Trophoblast cell (in vitro differentiated cells and primary cell): ENCODE measurements at regions not wholly inside any gene's neighbourhood (a gene's known extent, or its start where the extent isn't known, plus 50 kb on each side); places are given as distances from the start of the nearest gene placed in this dataset.

Experiments
- DNase-seq, 2 donors: peaks; one replicate each; pipeline ENCODE4 v3.0.0-alpha.2; 2016
- H2AFZ ChIP-seq: 2 replicates; pipeline ENCODE4 v1.6.1; 2013; ENCODE audit warnings: low read length, moderate library complexity, mild to moderate bottlenecking; ENCODE audit not compliant: insufficient read depth, poor library complexity
- H2AK5ac ChIP-seq: 2 replicates; pipeline ENCODE4 v1.6.1; 2013; ENCODE audit warnings: mild to moderate bottlenecking, low read length
- H2BK120ac ChIP-seq: 2 replicates; pipeline ENCODE4 v1.6.1; 2013; ENCODE audit warnings: low read length, mild to moderate bottlenecking, moderate library complexity; ENCODE audit not compliant: insufficient read depth, poor library complexity
- H2BK12ac ChIP-seq: 2 replicates; pipeline ENCODE4 v1.6.1; 2013; ENCODE audit warnings: mild to moderate bottlenecking, low read length, moderate library complexity
- H2BK5ac ChIP-seq: 2 replicates; pipeline ENCODE4 v1.6.1; 2013; ENCODE audit warnings: low read length, low read depth, moderate library complexity, mild to moderate bottlenecking; ENCODE audit not compliant: poor library complexity
- H3K14ac ChIP-seq: 2 replicates; pipeline ENCODE4 v1.6.1; 2013; ENCODE audit warnings: mild to moderate bottlenecking, low read length
- H3K18ac ChIP-seq: 2 replicates; pipeline ENCODE4 v1.6.1; 2013; ENCODE audit warnings: mild to moderate bottlenecking, low read length
- H3K23ac ChIP-seq: 2 replicates; pipeline ENCODE4 v1.6.1; 2013; ENCODE audit warnings: low read length
- H3K27ac ChIP-seq: 2 replicates; pipeline ENCODE4 v1.5.1; 2013; ENCODE audit warnings: low read depth, mild to moderate bottlenecking, inconsistent platforms, low read length, moderate library complexity
- H3K27me3 ChIP-seq: 2 replicates; pipeline ENCODE4 v1.6.1; 2013; ENCODE audit warnings: inconsistent platforms, mild to moderate bottlenecking, low read length, moderate library complexity; ENCODE audit not compliant: insufficient read depth
- H3K36me3 ChIP-seq, 2 experiments: 1 replicate in 1 of 2; 2 replicates in 1 of 2; pipeline ENCODE4 v1.6.1; 2013; ENCODE audit warnings: low read length in 2 of 2, mild to moderate bottlenecking in 2 of 2, moderate library complexity in 1 of 2; ENCODE audit not compliant: insufficient read depth in 2 of 2, control insufficient read depth in 1 of 2
- H3K4ac ChIP-seq: 2 replicates; pipeline ENCODE4 v1.6.1; 2013; ENCODE audit warnings: low read depth, mild to moderate bottlenecking, low read length, moderate library complexity
- H3K4me1 ChIP-seq, 2 experiments: 1 replicate in 1 of 2; 2 replicates in 1 of 2; pipeline ENCODE4 v1.6.1; 2013; ENCODE audit warnings: low read length in 2 of 2, mild to moderate bottlenecking in 2 of 2, moderate library complexity in 1 of 2; ENCODE audit not compliant: insufficient read depth in 2 of 2, control insufficient read depth in 1 of 2
- H3K4me2 ChIP-seq: 2 replicates; pipeline ENCODE4 v1.6.1; 2013; ENCODE audit warnings: inconsistent platforms, mild to moderate bottlenecking, low read length, moderate library complexity
- H3K4me3 ChIP-seq: 2 replicates; pipeline ENCODE4 v1.5.1; 2013; ENCODE audit warnings: mild to moderate bottlenecking, low read depth, low read length, inconsistent platforms
- H3K79me1 ChIP-seq: one replicate; pipeline ENCODE4 v1.6.1; 2013; ENCODE audit warnings: low read length
- H3K79me2 ChIP-seq: 2 replicates; pipeline ENCODE4 v1.6.1; 2013; ENCODE audit warnings: low read length, mild to moderate bottlenecking; ENCODE audit not compliant: control insufficient read depth, insufficient read depth, poor library complexity
- H3K9ac ChIP-seq: 2 replicates; pipeline ENCODE4 v1.6.1; 2013; ENCODE audit warnings: mild to moderate bottlenecking, low read length
- H3K9me3 ChIP-seq: 2 replicates; pipeline ENCODE4 v1.6.1; 2013; ENCODE audit warnings: low read depth, mild to moderate bottlenecking, control low read depth, inconsistent platforms, low read length; ENCODE audit not compliant: insufficient read depth
- H4K12ac ChIP-seq: 2 replicates; pipeline ENCODE4 v1.6.1; 2013; ENCODE audit warnings: low read depth, mild to moderate bottlenecking, low read length, moderate library complexity
- H4K8ac ChIP-seq: 2 replicates; pipeline ENCODE4 v1.6.1; 2013; ENCODE audit warnings: low read depth, mild to moderate bottlenecking, low read length, moderate library complexity
- H4K91ac ChIP-seq: one replicate; pipeline ENCODE4 v1.6.1; 2013; ENCODE audit warnings: low read depth, mild to moderate bottlenecking, low read length, moderate library complexity
- WGBS: extraction: QIAGEN DNeasy Blood & Tissue Kit; methylation state at CpG from one replicate; pipeline ENCODE4 v1.1.7; 2013; ENCODE audit warnings: missing lambda C conversion rate; ENCODE audit not compliant: insufficient read length, insufficient coverage; ENCODE audit errors: extremely low coverage; 5-methylcytosine and 5-hydroxymethylcytosine counted together

- Histone ChIP-seq H2AK5ac (no peak overlapping the region), H2BK5ac (no peak overlapping the region), H2BK12ac (no peak overlapping the region), H4K91ac (no peak overlapping the region), H3K27me3 (no peaks in the 10 kb centered on the region), H4K12ac (no peak overlapping the region), H3K9me3 (peaks cover 4% of the 10 kb centered on the region), H2AFZ (no peak overlapping the region), H3K9ac (no peak overlapping the region), H3K79me2 (no peaks in the 10 kb centered on the region), H3K27ac (no peak overlapping the region), H3K4ac (no peak overlapping the region), H3K79me1 (no peaks in the 10 kb centered on the region), H3K4me1 (no peaks in the 10 kb centered on the region), H3K4me3 (no peak overlapping the region), H4K8ac (no peak overlapping the region), H3K14ac (no peak overlapping the region), H3K23ac (no peak overlapping the region), H3K36me3 (no peaks in the 10 kb centered on the region), H3K18ac (no peak overlapping the region), H2BK120ac (no peak overlapping the region), H3K4me2 (no peak overlapping the region)
- no CpG with 5 or more reads among the region's 4 CpGs for WGBS
- no peak for DNase-seq
These were observed 191.1 kb downstream of the FNDC1 start for GRCh38 chr6:159360306-159360705.

DNA sequence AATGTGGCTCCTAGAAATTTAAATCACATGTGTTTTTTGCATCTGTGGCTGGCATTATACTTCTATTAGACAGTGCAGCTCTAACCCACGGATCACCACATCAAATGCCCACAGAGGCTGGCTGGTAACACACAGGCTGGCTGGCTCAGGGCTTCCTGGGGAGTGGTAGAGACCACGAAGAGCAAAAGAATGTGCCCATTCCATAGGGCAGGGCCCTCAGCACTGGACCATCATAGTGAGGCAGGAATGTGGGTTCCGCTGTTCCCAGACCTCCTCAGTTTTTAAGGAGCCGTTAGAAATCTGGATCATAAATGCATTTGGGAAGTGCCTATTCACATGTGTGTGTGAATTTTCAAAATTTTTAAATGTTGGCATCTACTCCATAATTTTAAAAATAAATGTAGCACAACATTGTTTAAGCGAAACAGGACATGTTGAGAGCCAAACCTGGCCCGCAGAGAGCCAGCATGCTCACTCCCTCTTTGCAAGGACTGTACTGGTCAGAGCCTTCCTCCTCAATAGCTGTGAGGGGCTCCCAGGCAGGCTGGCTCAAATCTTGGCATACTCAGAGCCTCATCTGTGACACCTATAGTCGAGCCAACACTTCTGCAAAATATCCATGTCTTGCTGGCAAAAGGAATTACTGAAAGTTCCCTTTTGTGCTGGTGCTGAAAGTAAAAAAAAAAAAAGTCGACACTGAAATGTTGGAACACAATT is 190.5 kb downstream of the FNDC1 start:
- no peak overlapping the region for H4K12ac ChIP-seq
- H3K36me3 ChIP-seq, result no peaks in the 10 kb centered on the region
- no CpG with 5 or more reads among the region's 8 CpGs for WGBS
- H3K27me3 ChIP-seq, result no peaks in the 10 kb centered on the region
- no peak overlapping the region for H2AK5ac ChIP-seq
- peaks cover 4% of the 10 kb centered on the region for H3K9me3 ChIP-seq
- no peak overlapping the region for H2AFZ ChIP-seq
- H3K18ac ChIP-seq, result no peak overlapping the region
- no peak overlapping the region for H2BK12ac ChIP-seq
- no peak overlapping the region for H3K27ac ChIP-seq
- H3K4ac ChIP-seq, result no peak overlapping the region
- no peak overlapping the region for H3K9ac ChIP-seq
- no peak overlapping the region for H2BK5ac ChIP-seq
- no peak for DNase-seq
- H3K4me3 ChIP-seq, result no peak overlapping the region
- H4K8ac ChIP-seq, result no peak overlapping the region
- no peak overlapping the region for H4K91ac ChIP-seq
- H3K4me1 ChIP-seq, result no peaks in the 10 kb centered on the region
- no peak overlapping the region for H3K4me2 ChIP-seq
- H3K79me2 ChIP-seq, result no peaks in the 10 kb centered on the region
- H3K14ac ChIP-seq, result no peak overlapping the region
- H3K23ac ChIP-seq, result no peak overlapping the region
- no peak overlapping the region for H2BK120ac ChIP-seq
- H3K79me1 ChIP-seq, result no peaks in the 10 kb centered on the region

GRCh38 chr6:159358562-159358961 is 189.4 kb downstream of the FNDC1 start:
- Histone ChIP-seq H3K9me3 (peaks cover 1% of the 10 kb centered on the region), H3K4me1 (no peaks in the 10 kb centered on the region), H4K91ac (no peak overlapping the region), H4K12ac (no peak overlapping the region), H3K27me3 (no peaks in the 10 kb centered on the region), H3K4ac (no peak overlapping the region), H2BK5ac (no peak overlapping the region), H2AK5ac (no peak overlapping the region), H2AFZ (no peak overlapping the region), H3K79me1 (no peaks in the 10 kb centered on the region), H3K79me2 (no peaks in the 10 kb centered on the region), H3K14ac (no peak overlapping the region), H3K4me2 (no peak overlapping the region), H3K23ac (no peak overlapping the region), H4K8ac (no peak overlapping the region), H3K27ac (no peak overlapping the region), H2BK120ac (no peak overlapping the region), H3K18ac (no peak overlapping the region), H3K36me3 (no peaks in the 10 kb centered on the region), H3K9ac (no peak overlapping the region), H2BK12ac (no peak overlapping the region), H3K4me3 (no peak overlapping the region)
- WGBS, result no CpG with 5 or more reads among the region's 4 CpGs
- no peak for DNase-seq

GRCh38 chr6:159357211-159357915 is 188.2 kb downstream of the FNDC1 start:
- no CpG with 5 or more reads among the region's 7 CpGs for WGBS
- Histone ChIP-seq H2BK12ac (no peak overlapping the region), H3K27ac (no peak overlapping the region), H2BK5ac (no peak overlapping the region), H3K4me2 (no peak overlapping the region), H3K14ac (no peak overlapping the region), H3K9ac (no peak overlapping the region), H4K91ac (no peak overlapping the region), H2AK5ac (no peak overlapping the region), H4K8ac (no peak overlapping the region), H3K79me2 (no peaks in the 10 kb centered on the region), H3K36me3 (no peaks in the 10 kb centered on the region), H2AFZ (no peak overlapping the region), H4K12ac (no peak overlapping the region), H3K9me3 (peaks cover 9% of the 10 kb centered on the region), H3K79me1 (no peaks in the 10 kb centered on the region), H3K4ac (no peak overlapping the region), H3K27me3 (no peaks in the 10 kb centered on the region), H3K18ac (no peak overlapping the region), H3K23ac (no peak overlapping the region), H2BK120ac (no peak overlapping the region), H3K4me3 (no peak overlapping the region), H3K4me1 (no peaks in the 10 kb centered on the region)
- no peak for DNase-seq
